Adrenal gland (tissue), 9 donors: ENCODE measurements at regions not wholly inside any gene's neighbourhood (a gene's known extent, or its start where the extent isn't known, plus 50 kb on each side); places are given as distances from the start of the nearest gene placed in this dataset.

Experiments
- DNase-seq, 7 donors: peaks; one replicate each; pipeline ENCODE4 v3.0.0-alpha.2; 2019 to 2020
- H3K27ac ChIP-seq, 5 donors: fragments of 200-600 bp; sonication (generic) in 4 of 5; 1 replicate in 3 of 5; 2 replicates in 2 of 5; pipeline versions ENCODE4 v1.5.1 to v1.8.0; 2016 to 2020; ENCODE audit warnings: mild to moderate bottlenecking in 1 of 5
- H3K27me3 ChIP-seq: fragments of 200-600 bp; 2 replicates; pipeline ENCODE4 v1.8.0; 2021
- H3K36me3 ChIP-seq, 2 donors: fragments of 200-600 bp; replicated peaks in 1 of 2; 1 replicate in 1 of 2; 2 replicates in 1 of 2; pipeline versions ENCODE4 v1.5.1 to v1.8.0; 2018 to 2022
- H3K4me1 ChIP-seq, 2 donors: fragments of 200-600 bp; replicated peaks in 1 of 2; 1 replicate in 1 of 2; 2 replicates in 1 of 2; pipeline versions ENCODE4 v1.5.1 to v1.8.0; 2018 to 2021
- H3K4me3 ChIP-seq, 4 donors: fragments of 200-600 bp; sonication (generic) in 3 of 4; one replicate each; pipeline ENCODE4 v1.5.1; 2016 to 2018
- H3K9me3 ChIP-seq, 3 donors: fragments of 200-600 bp; sonication (generic) in 1 of 3; replicated peaks in 1 of 3; 1 replicate in 2 of 3; 2 replicates in 1 of 3; pipeline versions ENCODE4 v1.5.1 to v1.8.0; 2016 to 2021
- POLR2A ChIP-seq, 2 donors: fragments of 450-650 bp; IDR thresholded peaks; one replicate each; pipeline ENCODE4 v1.6.1; 2017; ENCODE audit warnings: antibody characterized with exemption in 2 of 2, mild to moderate bottlenecking in 2 of 2, moderate library complexity in 1 of 2
- WGBS, 4 donors: extraction: QIAGEN DNeasy Blood & Tissue Kit in 2 of 4; methylation state at CpG; one replicate each; pipeline versions ENCODE4 v1.1.5 to v1.1.7; 2013 to 2017; 5-methylcytosine and 5-hydroxymethylcytosine counted together
- intact Hi-C, 2 donors: fragments of 100-400 bp; cut with DNase I; formaldehyde crosslinking; loops; one replicate each; pipeline versions ENCODE4 v1.14.1 to v1.15.0; 2022 to 2023
- TF ChIP-seq, protein P1 (sequence below), 6 experiments: fragments of 450-650 bp in 4 of 6; fragments of 200-600 bp in 2 of 6; sonication (generic) in 1 of 6; IDR thresholded peaks; 1 replicate in 5 of 6; 2 replicates in 1 of 6; pipeline versions ENCODE4 v1.5.1 to v1.8.0; 2016 to 2021; ENCODE audit warnings: antibody characterized with exemption in 6 of 6, mild to moderate bottlenecking in 2 of 6, moderate library complexity in 1 of 6
- donor health status: healthy with polysubstance abuse.
- donor health status: Bipolar disorder and iron deficiency.
- donor health status: DM: yes; HTN: yes; CAD: no.
- donor health status: DM: no; HTN: no; CAD: no.
- donor health status: DM: no; HTN: no; CAD: no.

DNA sequence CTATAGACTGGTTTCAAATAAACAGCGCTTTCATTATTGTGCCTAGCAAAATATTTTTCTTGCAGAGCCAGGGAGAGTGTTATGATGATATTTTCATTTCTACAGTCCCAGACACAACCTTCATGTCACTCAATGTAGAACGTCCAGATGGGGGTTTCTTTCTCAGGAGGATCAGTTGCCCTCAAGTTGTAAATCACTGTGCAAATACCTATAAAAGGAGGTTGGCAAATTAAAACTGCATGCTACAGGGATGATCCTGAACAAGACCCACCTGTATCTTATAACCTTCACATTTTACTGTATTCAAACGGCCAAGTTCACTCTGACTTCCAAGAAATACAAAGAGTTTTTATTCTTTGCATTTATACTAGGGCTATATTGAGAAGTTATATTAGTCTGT, 486.0 kb downstream of the EDEM1 start:
- DNase-seq = no peak
- H3K27me3 ChIP-seq = no peaks in the 10 kb centered on the region
- no peak overlapping the region for H3K4me3 ChIP-seq
- intact Hi-C loops = no loop called here
- WGBS, 4 donors = 65 to 77% (median 74%) methylated on average over 3 of the region's 3 CpGs
- no peak overlapping the region for H3K27ac ChIP-seq
- TF ChIP-seq, protein P1, sequence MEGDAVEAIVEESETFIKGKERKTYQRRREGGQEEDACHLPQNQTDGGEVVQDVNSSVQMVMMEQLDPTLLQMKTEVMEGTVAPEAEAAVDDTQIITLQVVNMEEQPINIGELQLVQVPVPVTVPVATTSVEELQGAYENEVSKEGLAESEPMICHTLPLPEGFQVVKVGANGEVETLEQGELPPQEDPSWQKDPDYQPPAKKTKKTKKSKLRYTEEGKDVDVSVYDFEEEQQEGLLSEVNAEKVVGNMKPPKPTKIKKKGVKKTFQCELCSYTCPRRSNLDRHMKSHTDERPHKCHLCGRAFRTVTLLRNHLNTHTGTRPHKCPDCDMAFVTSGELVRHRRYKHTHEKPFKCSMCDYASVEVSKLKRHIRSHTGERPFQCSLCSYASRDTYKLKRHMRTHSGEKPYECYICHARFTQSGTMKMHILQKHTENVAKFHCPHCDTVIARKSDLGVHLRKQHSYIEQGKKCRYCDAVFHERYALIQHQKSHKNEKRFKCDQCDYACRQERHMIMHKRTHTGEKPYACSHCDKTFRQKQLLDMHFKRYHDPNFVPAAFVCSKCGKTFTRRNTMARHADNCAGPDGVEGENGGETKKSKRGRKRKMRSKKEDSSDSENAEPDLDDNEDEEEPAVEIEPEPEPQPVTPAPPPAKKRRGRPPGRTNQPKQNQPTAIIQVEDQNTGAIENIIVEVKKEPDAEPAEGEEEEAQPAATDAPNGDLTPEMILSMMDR (IDR thresholded peaks at IDR 0.05) = no peak
- no peak for TF ChIP-seq POLR2A (IDR thresholded peaks at IDR 0.05)
- H3K4me1 ChIP-seq = no peaks in the 10 kb centered on the region
- H3K36me3 ChIP-seq = no peaks in the 10 kb centered on the region
- H3K9me3 ChIP-seq = no peaks in the 10 kb centered on the region

DNA sequence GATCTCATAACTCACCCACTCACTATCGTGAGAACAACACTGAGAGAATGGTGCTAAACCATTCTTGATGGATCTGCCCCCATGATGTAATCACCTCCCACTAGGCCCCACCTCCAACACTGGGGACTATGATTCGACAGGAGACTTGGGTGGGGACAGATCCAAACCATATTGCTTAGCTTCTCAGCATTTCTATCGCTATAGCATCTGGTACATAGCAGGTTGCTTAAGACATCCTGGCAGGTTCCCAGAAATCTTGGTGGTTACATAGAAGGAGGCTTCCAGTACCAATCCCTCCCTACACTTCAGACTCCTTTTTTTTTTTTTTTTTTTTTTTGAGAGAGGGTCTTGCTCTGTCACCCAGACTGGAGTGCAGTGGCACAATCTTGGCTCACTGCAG, 487.8 kb downstream of the EDEM1 start:
- intact Hi-C loops = no loop called here
- TF ChIP-seq, protein P1 (IDR thresholded peaks at IDR 0.05) = no peak
- TF ChIP-seq POLR2A (IDR thresholded peaks at IDR 0.05) = no peak
- Histone ChIP-seq H3K36me3 (no peaks in the 10 kb centered on the region), H3K4me1 (no peaks in the 10 kb centered on the region), H3K27ac (no peak overlapping the region), H3K4me3 (no peak overlapping the region), H3K9me3 (no peaks in the 10 kb centered on the region), H3K27me3 (no peaks in the 10 kb centered on the region)
- 73 to 82% (median 78%) methylated on average over 3 of the region's 3 CpGs for WGBS, 4 donors
- DNase-seq = no peak

DNA sequence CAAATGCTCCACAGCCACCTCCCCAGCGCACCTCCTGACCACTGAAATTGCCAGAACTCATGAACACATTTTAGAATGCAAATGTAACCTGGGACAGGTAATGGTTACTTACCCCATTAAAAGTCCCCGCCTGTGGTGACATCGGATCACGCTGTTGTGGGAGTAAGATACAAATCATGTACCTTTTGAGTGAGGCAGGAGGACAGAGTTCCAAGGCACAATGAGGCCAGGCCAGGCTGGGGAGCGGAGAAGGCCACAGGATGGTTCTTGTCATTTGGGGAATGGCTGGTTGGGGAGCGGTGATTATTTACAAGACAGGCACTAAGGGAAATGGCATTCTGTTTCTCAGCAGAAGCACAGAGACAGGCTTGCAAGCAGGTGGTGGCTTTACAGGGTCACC, 490.0 kb downstream of the EDEM1 start:
- Histone ChIP-seq H3K4me1 (no peaks in the 10 kb centered on the region), H3K4me3 (no peak overlapping the region), H3K27me3 (no peaks in the 10 kb centered on the region), H3K9me3 (no peaks in the 10 kb centered on the region), H3K36me3 (no peaks in the 10 kb centered on the region), H3K27ac (no peak overlapping the region)
- TF ChIP-seq POLR2A (IDR thresholded peaks at IDR 0.05) = no peak
- TF ChIP-seq, protein P1 (IDR thresholded peaks at IDR 0.05) = no peak
- no peak for DNase-seq
- intact Hi-C loops = no loop called here
- 73 to 76% (median 75%) methylated on average over 6 of the region's 6 CpGs for WGBS, 4 donors

DNA sequence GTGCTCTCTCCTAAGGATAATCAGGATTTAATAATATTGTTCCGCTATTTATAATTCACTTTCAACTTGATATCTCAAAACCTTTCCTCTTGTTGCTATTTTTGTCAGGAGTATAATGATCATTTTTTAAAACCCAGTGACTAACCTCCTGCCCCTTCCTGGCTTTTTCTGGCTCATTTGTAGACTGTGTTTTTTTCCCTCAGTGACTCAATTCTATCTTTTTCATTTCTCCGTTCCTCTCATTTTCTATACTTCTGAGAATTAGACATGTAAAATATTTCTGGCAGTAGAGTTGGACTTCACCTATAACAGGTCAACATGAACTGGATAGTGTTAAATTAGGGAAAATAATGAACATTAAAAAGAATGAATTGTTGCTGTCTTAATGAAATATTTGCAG, 490.7 kb downstream of the EDEM1 start:
- intact Hi-C loops = no loop called here

More for the DNA sequence above, 490.7 kb downstream of the EDEM1 start:
- no peak overlapping the region for H3K27ac ChIP-seq
- DNase-seq = no peak
- H3K9me3 ChIP-seq = no peaks in the 10 kb centered on the region
- TF ChIP-seq, protein P1 (IDR thresholded peaks at IDR 0.05) = no peak
- no peak for TF ChIP-seq POLR2A (IDR thresholded peaks at IDR 0.05)
- H3K27me3 ChIP-seq = no peaks in the 10 kb centered on the region
- H3K4me1 ChIP-seq = no peaks in the 10 kb centered on the region
- H3K4me3 ChIP-seq = no peak overlapping the region
- no peaks in the 10 kb centered on the region for H3K36me3 ChIP-seq
- 54 to 66% (median 57%) methylated on average over 2 of the region's 2 CpGs for WGBS, 4 donors
